GM12891 (cell line): ENCODE measurements at regions not wholly inside any gene's neighbourhood (a gene's known extent, or its start where the extent isn't known, plus 50 kb on each side); places are given as distances from the start of the nearest gene placed in this dataset.
"Not testable (repeated sequence)": the region's sequence is repeated elsewhere in the genome, so short reads cannot be mapped to it uniquely, and the experiment has no call there.

ENCODE experiments used
- PAX5 ChIP-seq: IDR thresholded peaks from 2 replicates; pipeline ENCODE4 v1.6.1; 2011; ENCODE audit warnings: low read length, moderate library complexity, mild to moderate bottlenecking; ENCODE audit not compliant: insufficient read depth, severe bottlenecking
- POLR2A ChIP-seq: IDR thresholded peaks from 2 replicates; pipeline ENCODE4 v1.6.1; 2011; ENCODE audit warnings: low read depth, low read length, control low read depth
- POLR2AphosphoS5 ChIP-seq: IDR thresholded peaks from 2 replicates; pipeline ENCODE4 v1.6.1; 2011; ENCODE audit warnings: low read depth, low read length, control low read depth
- POU2F2 ChIP-seq: IDR thresholded peaks from 2 replicates; pipeline ENCODE4 v1.6.1; 2011; ENCODE audit warnings: low read depth, mild to moderate bottlenecking, control low read depth, low read length, moderate library complexity
- SPI1 ChIP-seq: IDR thresholded peaks from 2 replicates; pipeline ENCODE4 v1.6.1; 2011; ENCODE audit warnings: low read depth, low read length, control low read depth
- TAF1 ChIP-seq: IDR thresholded peaks from 2 replicates; pipeline ENCODE4 v1.6.1; 2011; ENCODE audit warnings: low read depth, low read length, control low read depth

DNA sequence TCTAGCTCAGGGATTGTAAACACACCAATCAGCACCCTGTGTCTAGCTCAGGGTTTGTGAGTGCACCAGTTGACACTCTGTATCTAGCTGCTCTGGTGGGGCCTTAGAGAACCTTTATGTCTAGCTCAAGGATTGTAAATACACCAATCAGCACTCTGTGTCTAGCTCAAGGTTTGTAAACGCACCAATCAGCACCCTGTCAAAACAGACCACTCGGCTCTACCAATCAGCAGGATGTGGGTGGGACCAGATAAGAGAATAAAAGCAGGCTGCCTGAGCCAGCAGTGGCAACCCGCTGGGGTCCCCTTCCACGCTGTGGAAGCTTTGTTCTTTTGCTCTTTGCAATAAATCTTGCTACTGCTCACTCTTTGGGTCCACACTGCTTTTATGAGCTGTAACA, 168.3 kb downstream of the CD24 start:
- TF ChIP-seq TAF1, POLR2AphosphoS5, POLR2A, PAX5, SPI1, POU2F2: not testable (repeated sequence)
